K562 (cell line): ENCODE measurements at regions not wholly inside any gene's neighbourhood (a gene's known extent, or its start where the extent isn't known, plus 50 kb on each side); places are given as distances from the start of the nearest gene placed in this dataset.

Source experiments
- ATAC-seq: fragments of 200-7000 bp; cut with Tn5 transposase; 3 replicates; pipeline ENCODE4 v1.9.1; 2020; ENCODE audit warnings: moderate library complexity
- BruUV-seq: library from RNA; stranded (reverse); fragments of 400-500 nt; replicated peaks from 2 replicates; lab custom pipeline; 2021; lab: Mats Ljungman, UMichigan
- CTCF ChIA-PET: fragments of 300-600 bp; formaldehyde crosslinking; extraction: SDS; loops from one replicate; lab custom pipeline; 2021; ENCODE audit warnings: low intra/inter-chr PET ratio; lab: Yijun Ruan, JAX
- POLR2A ChIA-PET: fragments of 300-600, 350-650 bp; sonication (Branson Sonifier 250); formaldehyde crosslinking; extraction: SDS; loops from one replicate; lab custom pipeline; 2021; ENCODE audit warnings: antibody characterized with exemption, inconsistent platforms; lab: Yijun Ruan, JAX
- DNase-seq, 4 experiments: peaks; one replicate each; pipeline versions ENCODE4 v3.0.0 to v3.0.0-alpha.2; 2011 to 2018; ENCODE audit warnings: low spot score in 3 of 4, mixed read lengths in 3 of 4; ENCODE audit errors: extremely low read depth in 1 of 4
- FAIRE-seq: peaks from 2 replicates; lab custom pipeline; 2011; peaks lifted over from hg19 to GRCh38; lab: Jason Lieb, UNC
- H2AFZ ChIP-seq: 2 replicates; pipeline ENCODE4 v1.6.0; 2011; ENCODE audit warnings: low read depth, low read length, control low read depth, inconsistent platforms
- H3K27ac ChIP-seq: fragments of 200-600 bp; 3 replicates; pipeline ENCODE4 v1.8.0; 2011; ENCODE audit warnings: low read depth, mild to moderate bottlenecking, control low read depth, inconsistent platforms, low read length, moderate library complexity, mixed read lengths; ENCODE audit errors: extremely low read depth
- H3K27me3 ChIP-seq, 2 experiments: fragments of 300-600 bp in 1 of 2; 2 replicates in 1 of 2; 3 replicates in 1 of 2; pipeline versions ENCODE4 v1.6.0 to v1.8.0; 2011; ENCODE audit warnings: inconsistent platforms in 2 of 2, low read length in 2 of 2, mild to moderate bottlenecking in 1 of 2, mixed read lengths in 1 of 2, moderate library complexity in 1 of 2; ENCODE audit not compliant: control insufficient read depth in 2 of 2, insufficient read depth in 2 of 2
- H3K36me3 ChIP-seq: fragments of 300-600 bp; 3 replicates; pipeline ENCODE4 v1.8.0; 2011; ENCODE audit warnings: mild to moderate bottlenecking, low read length, inconsistent platforms; ENCODE audit not compliant: control insufficient read depth, insufficient read depth
- H3K4me1 ChIP-seq, 2 experiments: fragments of 200-600 bp in 1 of 2; replicated peaks in 1 of 2; 2 replicates in 1 of 2; 3 replicates in 1 of 2; pipeline versions ENCODE4 v1.5.1 to v1.8.0; 2011; ENCODE audit warnings: inconsistent platforms in 2 of 2, low read length in 2 of 2, mild to moderate bottlenecking in 1 of 2, mixed read lengths in 1 of 2, moderate library complexity in 1 of 2; ENCODE audit not compliant: control insufficient read depth in 2 of 2, insufficient read depth in 2 of 2
- H3K4me2 ChIP-seq: 2 replicates; pipeline ENCODE4 v1.6.1; 2011; ENCODE audit warnings: low read length, control low read depth, inconsistent platforms, mixed read lengths; ENCODE audit not compliant: insufficient read depth
- H3K4me3 ChIP-seq: fragments of 200-600 bp; sonication (generic), shearing (Covaris generic); 2 replicates; pipeline ENCODE4 v1.5.1; 2016; ENCODE audit warnings: control low read depth, inconsistent platforms
- H3K79me2 ChIP-seq: fragments of 200-600 bp; 3 replicates; pipeline ENCODE4 v1.8.0; 2011; ENCODE audit warnings: low read length, inconsistent platforms; ENCODE audit not compliant: control insufficient read depth, insufficient read depth
- H3K9ac ChIP-seq, 2 experiments: 2 replicates each; pipeline versions ENCODE4 v1.6.0 to v1.6.1; 2011; ENCODE audit warnings: low read depth in 2 of 2, low read length in 2 of 2, control low read depth in 1 of 2, inconsistent platforms in 1 of 2, mild to moderate bottlenecking in 1 of 2, mixed read lengths in 1 of 2; ENCODE audit not compliant: insufficient read depth in 1 of 2
- H3K9me1 ChIP-seq: one replicate; pipeline ENCODE4 v1.6.0; 2011; ENCODE audit warnings: inconsistent platforms, mild to moderate bottlenecking, low read length, moderate library complexity; ENCODE audit not compliant: control insufficient read depth, insufficient read depth
- H3K9me3 ChIP-seq: replicated peaks from 2 replicates; pipeline ENCODE4 v1.5.1; 2011; ENCODE audit warnings: low read depth, low read length, inconsistent platforms; ENCODE audit not compliant: control insufficient read depth, insufficient read depth
- H4K20me1 ChIP-seq: replicated peaks from 2 replicates; pipeline ENCODE4 v1.6.1; 2011; ENCODE audit warnings: low read length, inconsistent platforms, mixed read lengths; ENCODE audit not compliant: control insufficient read depth, insufficient read depth
- WGBS: fragments of 100-300 bp; shearing (Covaris generic); methylation state at CpG from one replicate; pipeline ENCODE4 v1.1.6; 2016; ENCODE audit warnings: low coverage, mixed read lengths; ENCODE audit not compliant: insufficient coverage; ENCODE audit errors: missing lambda C conversion rate; 5-methylcytosine and 5-hydroxymethylcytosine counted together
- in situ Hi-C: fragments of 300-500 bp; cut with MboI; formaldehyde crosslinking; loops from 4 replicates; pipeline ENCODE4 v1.15.0; 2018; ENCODE audit warnings: inconsistent platforms, mixed read lengths
- intact Hi-C: fragments of 100-400 bp; cut with micrococcal nuclease; formaldehyde crosslinking; loops from 2 replicates; pipeline ENCODE4 v1.14.2; 2022
- TF ChIP-seq, protein P1 (sequence below): fragments of 450-650 bp; IDR thresholded peaks from 2 replicates; pipeline ENCODE4 v1.6.1; 2018; ENCODE audit not compliant: partially characterized antibody

DNA sequence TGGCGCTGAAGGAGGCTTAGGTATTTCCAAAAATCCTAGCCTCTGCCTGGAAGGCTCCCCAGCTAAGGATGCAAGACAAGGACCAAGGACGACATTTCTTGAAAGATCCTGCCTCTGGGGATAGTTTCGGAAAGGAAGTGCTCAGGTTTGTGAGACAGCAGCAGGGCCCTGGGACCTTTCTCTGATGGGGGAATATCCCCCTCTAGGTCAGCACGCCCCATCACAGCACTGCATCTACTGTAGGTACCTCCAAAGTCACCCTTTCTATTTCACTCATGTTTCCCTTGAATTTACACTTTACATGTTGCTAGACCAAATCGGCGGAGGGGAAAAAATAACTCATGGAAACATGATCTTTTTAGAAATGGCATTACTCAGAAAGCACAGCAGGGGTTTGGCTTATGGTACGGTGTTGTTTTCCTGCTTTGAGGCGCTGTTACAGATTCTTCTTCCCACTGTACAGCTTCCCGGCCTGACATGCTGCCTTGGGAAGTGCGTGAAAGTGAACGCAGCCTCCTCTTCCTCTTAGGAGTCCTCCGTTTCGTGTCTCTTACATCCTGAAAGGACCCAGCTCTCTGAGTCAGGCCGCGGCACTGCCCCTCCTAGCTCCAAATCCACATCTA lies 77.2 kb upstream of the DHRSX start:
- no peaks in the 10 kb centered on the region for H3K36me3 ChIP-seq
- no peak overlapping the region for H3K4me2 ChIP-seq
- H3K9me1 ChIP-seq, result no peaks in the 10 kb centered on the region
- POLR2A ChIA-PET, result no interaction called here
- no peaks in the 10 kb centered on the region for H3K79me2 ChIP-seq
- in situ Hi-C loops, result loop anchor here (25.0 kb wide), 1 partner anchor 691 kb away; no protein-coding TSS in a partner anchor
- H2AFZ ChIP-seq, result no peak overlapping the region
- BruUV-seq, result no TSS peak
- H3K9ac ChIP-seq, result no peak overlapping the region
- no peak overlapping the region for H3K4me3 ChIP-seq
- WGBS, result 31% methylated on average over 13 of the region's 15 CpGs
- no peak for FAIRE-seq
- CTCF ChIA-PET, result no interaction called here
- no peaks in the 10 kb centered on the region for H3K9me3 ChIP-seq
- no peak for DNase-seq
- no peak for ATAC-seq
- H3K4me1 ChIP-seq, result peaks cover 0 to 2% of the 10 kb centered on the region in 2 experiments; a peak in 1 of 5 replicates
- TF ChIP-seq, protein P1, sequence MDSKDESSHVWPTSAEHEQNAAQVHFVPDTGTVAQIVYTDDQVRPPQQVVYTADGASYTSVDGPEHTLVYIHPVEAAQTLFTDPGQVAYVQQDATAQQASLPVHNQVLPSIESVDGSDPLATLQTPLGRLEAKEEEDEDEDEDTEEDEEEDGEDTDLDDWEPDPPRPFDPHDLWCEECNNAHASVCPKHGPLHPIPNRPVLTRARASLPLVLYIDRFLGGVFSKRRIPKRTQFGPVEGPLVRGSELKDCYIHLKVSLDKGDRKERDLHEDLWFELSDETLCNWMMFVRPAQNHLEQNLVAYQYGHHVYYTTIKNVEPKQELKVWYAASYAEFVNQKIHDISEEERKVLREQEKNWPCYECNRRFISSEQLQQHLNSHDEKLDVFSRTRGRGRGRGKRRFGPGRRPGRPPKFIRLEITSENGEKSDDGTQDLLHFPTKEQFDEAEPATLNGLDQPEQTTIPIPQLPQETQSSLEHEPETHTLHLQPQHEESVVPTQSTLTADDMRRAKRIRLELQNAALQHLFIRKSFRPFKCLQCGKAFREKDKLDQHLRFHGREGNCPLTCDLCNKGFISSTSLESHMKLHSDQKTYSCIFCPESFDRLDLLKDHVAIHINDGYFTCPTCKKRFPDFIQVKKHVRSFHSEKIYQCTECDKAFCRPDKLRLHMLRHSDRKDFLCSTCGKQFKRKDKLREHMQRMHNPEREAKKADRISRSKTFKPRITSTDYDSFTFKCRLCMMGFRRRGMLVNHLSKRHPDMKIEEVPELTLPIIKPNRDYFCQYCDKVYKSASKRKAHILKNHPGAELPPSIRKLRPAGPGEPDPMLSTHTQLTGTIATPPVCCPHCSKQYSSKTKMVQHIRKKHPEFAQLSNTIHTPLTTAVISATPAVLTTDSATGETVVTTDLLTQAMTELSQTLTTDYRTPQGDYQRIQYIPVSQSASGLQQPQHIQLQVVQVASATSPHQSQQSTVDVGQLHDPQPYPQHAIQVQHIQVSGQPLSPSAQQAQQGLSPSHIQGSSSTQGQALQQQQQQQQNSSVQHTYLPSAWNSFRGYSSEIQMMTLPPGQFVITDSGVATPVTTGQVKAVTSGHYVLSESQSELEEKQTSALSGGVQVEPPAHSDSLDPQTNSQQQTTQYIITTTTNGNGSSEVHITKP, result no peak
- peaks cover 0 to 14% of the 10 kb centered on the region in 2 experiments; a peak in 3 of 5 replicates for H3K27me3 ChIP-seq
- 0 out of 2 replicates have a peak, but pooled peaks cover 4% of the 10 kb centered on the region for H4K20me1 ChIP-seq
- intact Hi-C loops, result no loop called here
- H3K27ac ChIP-seq, result no peak overlapping the region
